Type B pancreatic cell (in vitro differentiated cells): ENCODE measurements at regions not wholly inside any gene's neighbourhood (a gene's known extent, or its start where the extent isn't known, plus 50 kb on each side); places are given as distances from the start of the nearest gene placed in this dataset.

Source experiments
- DNase-seq: peaks from one replicate; pipeline ENCODE4 v3.0.0; 2021; ENCODE audit warnings: mixed read lengths; ENCODE audit not compliant: unreplicated experiment; ENCODE audit errors: extremely low spot score
- H3K27ac Mint-ChIP-seq: 2 replicates; pipeline ENCODE4 v1.8.0; 2021; ENCODE audit warnings: mild to moderate bottlenecking, mixed read lengths
- H3K27me3 Mint-ChIP-seq: 2 replicates; pipeline ENCODE4 v1.8.0; 2021; ENCODE audit warnings: mixed read lengths
- H3K36me3 Mint-ChIP-seq: 2 replicates; pipeline ENCODE4 v1.8.0; 2021; ENCODE audit warnings: mixed read lengths
- H3K4me1 Mint-ChIP-seq: one replicate; pipeline ENCODE4 v1.8.0; 2021; ENCODE audit warnings: mixed read lengths; ENCODE audit not compliant: unreplicated experiment
- H3K4me3 Mint-ChIP-seq: 2 replicates; pipeline ENCODE4 v1.8.0; 2021; ENCODE audit warnings: mild to moderate bottlenecking, mixed read lengths
- H3K9me3 Mint-ChIP-seq: 2 replicates; pipeline ENCODE4 v1.8.0; 2021; ENCODE audit warnings: mixed read lengths
- TF ChIP-seq, protein P1 (sequence below): fragments of 200-600 bp; sonication (generic); conservative IDR thresholded peaks from 2 replicates; pipeline ENCODE4 v1.5.0; 2021; ENCODE audit warnings: antibody characterized with exemption, mild to moderate bottlenecking

GRCh38 chr7:12945901-12946300 lies 258.5 kb downstream of the ARL4A start:
- TF ChIP-seq, protein P1, sequence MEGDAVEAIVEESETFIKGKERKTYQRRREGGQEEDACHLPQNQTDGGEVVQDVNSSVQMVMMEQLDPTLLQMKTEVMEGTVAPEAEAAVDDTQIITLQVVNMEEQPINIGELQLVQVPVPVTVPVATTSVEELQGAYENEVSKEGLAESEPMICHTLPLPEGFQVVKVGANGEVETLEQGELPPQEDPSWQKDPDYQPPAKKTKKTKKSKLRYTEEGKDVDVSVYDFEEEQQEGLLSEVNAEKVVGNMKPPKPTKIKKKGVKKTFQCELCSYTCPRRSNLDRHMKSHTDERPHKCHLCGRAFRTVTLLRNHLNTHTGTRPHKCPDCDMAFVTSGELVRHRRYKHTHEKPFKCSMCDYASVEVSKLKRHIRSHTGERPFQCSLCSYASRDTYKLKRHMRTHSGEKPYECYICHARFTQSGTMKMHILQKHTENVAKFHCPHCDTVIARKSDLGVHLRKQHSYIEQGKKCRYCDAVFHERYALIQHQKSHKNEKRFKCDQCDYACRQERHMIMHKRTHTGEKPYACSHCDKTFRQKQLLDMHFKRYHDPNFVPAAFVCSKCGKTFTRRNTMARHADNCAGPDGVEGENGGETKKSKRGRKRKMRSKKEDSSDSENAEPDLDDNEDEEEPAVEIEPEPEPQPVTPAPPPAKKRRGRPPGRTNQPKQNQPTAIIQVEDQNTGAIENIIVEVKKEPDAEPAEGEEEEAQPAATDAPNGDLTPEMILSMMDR, result no peak
- Mint-ChIP-seq H3K4me1 (peaks cover 16% of the 10 kb centered on the region), H3K27me3 (no peaks in the 10 kb centered on the region), H3K36me3 (no peaks in the 10 kb centered on the region), H3K4me3 (no peak overlapping the region), H3K27ac (no peak overlapping the region), H3K9me3 (no peaks in the 10 kb centered on the region)
- DNase-seq, result no peak

- TF ChIP-seq, protein P1, result no peak
- no peaks in the 10 kb centered on the region for H3K36me3 Mint-ChIP-seq
Measured at GRCh38 chr7:12947465-12947864, 260.0 kb downstream of the ARL4A start.

DNA sequence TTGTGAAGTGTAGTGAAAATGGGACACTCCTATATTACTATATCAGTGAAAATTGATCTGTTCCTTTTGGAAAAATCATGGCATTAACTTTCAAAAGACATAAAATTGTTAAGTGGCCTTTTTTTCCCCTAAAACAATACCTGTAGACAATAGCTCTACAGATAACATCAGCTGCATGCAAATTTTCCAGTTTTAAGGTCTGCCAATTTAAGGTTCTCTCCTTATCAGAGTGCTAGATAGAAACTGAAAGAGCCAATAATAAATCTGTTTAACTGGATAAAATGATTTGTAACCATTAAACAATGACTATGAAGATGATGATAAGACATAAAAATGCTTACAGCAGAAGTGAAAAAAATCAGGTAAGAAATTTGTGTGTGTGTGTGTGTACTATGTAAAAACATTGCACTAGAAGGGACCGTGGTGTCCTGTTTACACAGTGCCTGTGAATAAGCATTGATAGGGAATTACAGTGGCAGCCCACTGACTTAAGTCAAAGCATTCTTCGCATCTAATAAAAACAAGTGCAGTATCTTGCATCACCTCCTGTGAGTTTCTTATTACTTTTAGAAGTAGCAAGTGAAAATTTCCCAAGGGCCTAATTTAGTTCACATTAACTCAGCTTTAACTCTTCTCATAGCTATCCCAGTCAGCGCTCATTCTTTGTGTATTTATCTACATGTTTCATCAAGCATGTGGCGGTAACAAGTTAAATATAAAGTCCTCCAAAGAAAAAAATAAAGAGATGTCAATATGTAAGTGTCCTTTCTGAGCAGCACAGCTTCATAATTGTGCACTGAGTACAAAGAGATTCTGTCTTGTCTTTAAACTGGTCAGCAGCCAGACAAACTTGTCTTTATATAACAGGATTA lies 261.9 kb downstream of the ARL4A start:
- H3K4me1 Mint-ChIP-seq, result peaks cover 9% of the 10 kb centered on the region
- TF ChIP-seq, protein P1, result no peak
- H3K27ac Mint-ChIP-seq, result no peak overlapping the region
- no peaks in the 10 kb centered on the region for H3K9me3 Mint-ChIP-seq
- no peak for DNase-seq
- no peaks in the 10 kb centered on the region for H3K36me3 Mint-ChIP-seq
- no peaks in the 10 kb centered on the region for H3K27me3 Mint-ChIP-seq
- H3K4me3 Mint-ChIP-seq, result no peak overlapping the region

More at GRCh38 chr7:12947465-12947864, 260.0 kb downstream of the ARL4A start:
- no peaks in the 10 kb centered on the region for H3K27me3 Mint-ChIP-seq
- no peak overlapping the region for H3K27ac Mint-ChIP-seq
- H3K4me1 Mint-ChIP-seq, result peaks cover 11% of the 10 kb centered on the region
- no peaks in the 10 kb centered on the region for H3K9me3 Mint-ChIP-seq
- no peak for DNase-seq
- H3K4me3 Mint-ChIP-seq, result no peak overlapping the region

DNA sequence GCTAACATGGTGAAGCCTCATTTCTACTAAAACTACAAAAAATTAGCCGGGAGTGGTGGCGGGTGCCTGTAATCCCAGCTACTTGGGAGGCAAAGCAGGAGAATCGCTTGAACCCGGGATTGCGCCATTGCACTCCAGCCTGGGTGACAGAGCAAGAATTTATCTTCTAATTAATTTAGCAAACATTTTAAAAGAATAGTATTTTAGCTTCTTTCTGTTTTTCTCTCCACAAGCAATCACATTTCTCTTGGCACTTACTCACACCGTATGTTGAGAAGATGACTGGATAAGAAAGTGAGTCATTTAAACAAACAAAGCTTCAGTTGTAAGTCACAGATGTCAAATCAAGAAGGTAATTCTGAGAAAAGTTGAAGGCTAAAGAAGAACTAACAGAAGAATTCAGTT lies 264.0 kb downstream of the ARL4A start:
- Mint-ChIP-seq H3K4me3 (no peak overlapping the region), H3K36me3 (no peaks in the 10 kb centered on the region), H3K9me3 (no peaks in the 10 kb centered on the region), H3K4me1 (peaks cover 9% of the 10 kb centered on the region), H3K27me3 (no peaks in the 10 kb centered on the region), H3K27ac (no peak overlapping the region)
- DNase-seq, result no peak
- TF ChIP-seq, protein P1, result no peak

- Mint-ChIP-seq H3K27me3 (no peaks in the 10 kb centered on the region), H3K9me3 (no peaks in the 10 kb centered on the region), H3K27ac (no peak overlapping the region), H3K4me1 (peaks cover 6% of the 10 kb centered on the region), H3K36me3 (no peaks in the 10 kb centered on the region), H3K4me3 (no peak overlapping the region)
- DNase-seq, result no peak
- TF ChIP-seq, protein P1, result no peak
Measured at GRCh38 chr7:12954380-12955033, 267.1 kb downstream of the ARL4A start.
